Endothelial cell of umbilical vein (primary cell): ENCODE measurements at regions not wholly inside any gene's neighbourhood (a gene's known extent, or its start where the extent isn't known, plus 50 kb on each side); places are given as distances from the start of the nearest gene placed in this dataset.

Source experiments
- BruUV-seq: library from RNA; stranded (reverse); fragments of 400-500 nt; replicated peaks from 2 replicates; lab custom pipeline; 2021; lab: Mats Ljungman, UMichigan
- CTCF ChIA-PET: fragments of 300-600, 350-600 bp; sonication (Branson Sonifier 250); formaldehyde crosslinking; loops from one replicate; lab custom pipeline; 2021; ENCODE audit warnings: antibody characterized with exemption, inconsistent platforms; lab: Charles Lee
- POLR2A ChIA-PET: fragments of 300-600, 350-600 bp; sonication (Branson Sonifier 250); formaldehyde crosslinking; loops from one replicate; lab custom pipeline; 2021; ENCODE audit warnings: antibody characterized with exemption, inconsistent platforms; lab: Charles Lee
- DNase-seq: peaks from one replicate; pipeline ENCODE4 v3.0.0-alpha.2; 2011; ENCODE audit warnings: low read depth, low spot score
- FAIRE-seq: peaks from 2 replicates; lab custom pipeline; 2011; peaks lifted over from hg19 to GRCh38; lab: Jason Lieb, UNC
- H2AFZ ChIP-seq: 2 replicates; pipeline ENCODE4 v1.6.0; 2012; ENCODE audit warnings: low read depth, low read length, control low read depth, inconsistent platforms
- H3K27ac ChIP-seq: 2 replicates; pipeline ENCODE4 v1.5.1; 2011; ENCODE audit warnings: low read depth, mild to moderate bottlenecking, control low read depth, low read length, moderate library complexity; ENCODE audit not compliant: insufficient read depth
- H3K27me3 ChIP-seq, 2 experiments: 2 replicates each; pipeline versions ENCODE4 v1.6.0 to v1.6.1; 2011; ENCODE audit warnings: low read length in 2 of 2, mixed read lengths in 1 of 2; ENCODE audit not compliant: control insufficient read depth in 2 of 2, insufficient read depth in 2 of 2
- H3K36me3 ChIP-seq, 2 experiments: 2 replicates in 1 of 2; 3 replicates in 1 of 2; pipeline ENCODE4 v1.5.1; 2011; ENCODE audit warnings: low read length in 2 of 2, mild to moderate bottlenecking in 1 of 2, moderate library complexity in 1 of 2; ENCODE audit not compliant: control insufficient read depth in 2 of 2, insufficient read depth in 2 of 2; ENCODE audit errors: extremely low read depth in 1 of 2
- H3K4me1 ChIP-seq: 3 replicates; pipeline ENCODE4 v1.5.1; 2011; ENCODE audit warnings: mild to moderate bottlenecking, low read length; ENCODE audit not compliant: control insufficient read depth, insufficient read depth; ENCODE audit errors: extremely low read depth
- H3K4me2 ChIP-seq: 2 replicates; pipeline ENCODE4 v1.6.1; 2011; ENCODE audit warnings: low read length, control low read depth, mixed read lengths; ENCODE audit not compliant: insufficient read depth
- H3K4me3 ChIP-seq, 3 experiments: fragments of 200-600 bp in 1 of 3; sonication (generic), shearing (Covaris generic) in 1 of 3; replicated peaks in 1 of 3; 2 replicates each; pipeline ENCODE4 v1.5.1; 2011 to 2016; ENCODE audit warnings: control low read depth in 3 of 3, low read length in 3 of 3, mild to moderate bottlenecking in 2 of 3, inconsistent platforms in 1 of 3, low read depth in 1 of 3, moderate library complexity in 1 of 3; ENCODE audit not compliant: insufficient read depth in 1 of 3
- H3K79me2 ChIP-seq: 2 replicates; pipeline ENCODE4 v1.6.0; 2012; ENCODE audit warnings: low read length, inconsistent platforms; ENCODE audit not compliant: control insufficient read depth, insufficient read depth
- H3K9ac ChIP-seq: replicated peaks from 2 replicates; pipeline ENCODE3; 2011; ENCODE audit warnings: low read length, control low read depth; ENCODE audit not compliant: insufficient read depth; ENCODE audit errors: extremely low read depth
- H3K9me1 ChIP-seq: replicated peaks from 3 replicates; pipeline ENCODE4 v1.6.0; 2011; ENCODE audit warnings: mild to moderate bottlenecking, low read length; ENCODE audit not compliant: control insufficient read depth, insufficient read depth; ENCODE audit errors: extremely low read depth
- H3K9me3 ChIP-seq: replicated peaks from 2 replicates; pipeline ENCODE4 v1.5.1; 2012; ENCODE audit warnings: low read length, inconsistent platforms; ENCODE audit not compliant: control insufficient read depth, insufficient read depth
- H4K20me1 ChIP-seq: replicated peaks from 2 replicates; pipeline ENCODE3; 2011; ENCODE audit warnings: mild to moderate bottlenecking, low read length; ENCODE audit not compliant: control insufficient read depth, insufficient read depth; ENCODE audit errors: extremely low read depth
- CTCF ChIP-seq, 2 donors: IDR thresholded peaks; 1 replicate in 1 of 2; 2 replicates in 1 of 2; pipeline ENCODE4 v1.5.1; 2011; ENCODE audit warnings: low read length in 2 of 2, mild to moderate bottlenecking in 2 of 2, moderate library complexity in 2 of 2, control low read depth in 1 of 2, inconsistent platforms in 1 of 2, low read depth in 1 of 2; ENCODE audit not compliant: insufficient read depth in 1 of 2; ENCODE audit errors: extremely low read depth in 1 of 2
- EZH2 ChIP-seq: IDR thresholded peaks from 2 replicates; pipeline ENCODE4 v1.6.1; 2012; ENCODE audit warnings: borderline replicate concordance, low read depth, mild to moderate bottlenecking, moderate library complexity, low read length, inconsistent platforms; ENCODE audit not compliant: severe bottlenecking
- FOS ChIP-seq: IDR thresholded peaks from 2 replicates; pipeline ENCODE4 v1.6.1; 2011; ENCODE audit warnings: mild to moderate bottlenecking, low read length, moderate library complexity, borderline replicate concordance; ENCODE audit not compliant: insufficient read depth
- GATA2 ChIP-seq: IDR thresholded peaks from 2 replicates; pipeline ENCODE4 v1.7.0; 2011; ENCODE audit warnings: low read depth, mild to moderate bottlenecking, moderate library complexity, mixed read lengths, low read length; ENCODE audit not compliant: insufficient read length, insufficient read depth
- JUN ChIP-seq: IDR thresholded peaks from 2 replicates; pipeline ENCODE4 v1.6.1; 2011; ENCODE audit warnings: borderline replicate concordance, low read depth; ENCODE audit not compliant: insufficient read length, insufficient read depth
- MAX ChIP-seq: IDR thresholded peaks from 2 replicates; pipeline ENCODE4 v1.6.1; 2011; ENCODE audit not compliant: insufficient read depth, insufficient read length
- MYC ChIP-seq: IDR thresholded peaks from one replicate; pipeline ENCODE4 v1.6.1; 2011; ENCODE audit warnings: mild to moderate bottlenecking, low read depth, low read length
- POLR2A ChIP-seq: IDR thresholded peaks from 2 replicates; pipeline ENCODE4 v1.6.1; 2012; ENCODE audit warnings: low read depth, mild to moderate bottlenecking, control low read depth, low read length
- POLR2AphosphoS5 ChIP-seq: IDR thresholded peaks from 2 replicates; pipeline ENCODE4 v1.6.1; 2012; ENCODE audit warnings: low read depth, mild to moderate bottlenecking, control low read depth, low read length, moderate library complexity; ENCODE audit not compliant: insufficient read depth
- dilution Hi-C: fragments of 300-500 bp; cut with MboI; formaldehyde crosslinking; loops from one replicate; pipeline ENCODE4 v1.15.0; 2019; ENCODE audit warnings: low sequenced_read_pairs; ENCODE audit not compliant: extremely low pct_ligation_motif_present
- intact Hi-C: fragments of 100-400 bp; cut with micrococcal nuclease; formaldehyde crosslinking; loops from one replicate; pipeline ENCODE4 v1.10.0; 2022

- H3K4me2 ChIP-seq: no peak overlapping the region
- ChIA-PET CTCF (no interaction called here), POLR2A (no interaction called here)
- BruUV-seq: no TSS peak
- peaks cover 4% of the 10 kb centered on the region for H3K9me3 ChIP-seq
- no peak for TF ChIP-seq MYC
- TF ChIP-seq POLR2A: no peak
- no peak for TF ChIP-seq EZH2
- no peak for TF ChIP-seq GATA2
- TF ChIP-seq POLR2AphosphoS5: no peak
- no peak for TF ChIP-seq CTCF (IDR thresholded peaks at IDR 0.05; ENCODE audit: extremely low read depth in 1 of 2, insufficient read depth in 1 of 2, low read depth in 1 of 2, low read length in 2 of 2)
- no peak for TF ChIP-seq MAX
- no peak for TF ChIP-seq JUN
- no peak for TF ChIP-seq FOS
- H3K27ac ChIP-seq: no peak overlapping the region
- intact Hi-C loops (no loop called here), dilution Hi-C loops (no loop called here)
- H3K9ac ChIP-seq: no peak overlapping the region
- H3K36me3 ChIP-seq: no peaks in the 10 kb centered on the region
- H3K9me1 ChIP-seq: no peaks in the 10 kb centered on the region
- no peaks in the 10 kb centered on the region for H4K20me1 ChIP-seq
- H3K79me2 ChIP-seq: no peaks in the 10 kb centered on the region
- no peaks in the 10 kb centered on the region for H3K4me1 ChIP-seq
- H3K4me3 ChIP-seq: no peak overlapping the region
- FAIRE-seq (no peak), DNase-seq (no peak)
- H2AFZ ChIP-seq: no peak overlapping the region
- H3K27me3 ChIP-seq: no peaks in the 10 kb centered on the region
Observed at GRCh38 chr5:174997688-174998087, 273.3 kb downstream of the MSX2 start.
